ENCODE measurements at regions not wholly inside any gene's neighbourhood (a gene's known extent, or its start where the extent isn't known, plus 50 kb on each side); places are given as distances from the start of the nearest gene placed in this dataset.

- intact Hi-C loops (cut with micrococcal nuclease; ENCODE audit: unreplicated experiment), result no loop called here
Measured at GRCh38 chr11:45578316-45578715, 87.1 kb downstream of the CHST1 start.

More at GRCh38 chr11:45578316-45578715, 87.1 kb downstream of the CHST1 start:
- Histone ChIP-seq H4K20me1 (ENCODE audit: insufficient read depth, low read length) (no peaks in the 10 kb centered on the region; the same call in 1 of the 2 replicates), H3K27me3 (ENCODE audit: control insufficient read depth in 1 of 2, insufficient read depth in 2 of 2, low read length in 2 of 2) (peaks cover 0 to 3% of the 10 kb centered on the region in 2 experiments; a peak in 3 of 5 replicates), H3K4me2 (ENCODE audit: low read depth, low read length) (no peak overlapping the region), H3K9ac (ENCODE audit: insufficient read depth, low read depth, low read length) (no peak overlapping the region), H3K9me3 (ENCODE audit: low read length) (no peaks in the 10 kb centered on the region), H3K27ac (ENCODE audit: extremely low read length, insufficient read depth, low read length) (no peak overlapping the region), H3K4me3 (replicated peaks in 1 of 3; ENCODE audit: insufficient read depth in 1 of 3, low read depth in 2 of 3, low read length in 3 of 3) (no peak overlapping the region), H3K79me2 (ENCODE audit: insufficient read depth, low read length) (no peaks in the 10 kb centered on the region), H2AFZ (ENCODE audit: low read length) (no peak overlapping the region), H3K36me3 (replicated peaks in 1 of 2; ENCODE audit: control insufficient read depth in 1 of 2, insufficient read depth in 2 of 2, low read length in 2 of 2) (no peaks in the 10 kb centered on the region), H3K4me1 (ENCODE audit: insufficient read depth, low read length) (no peaks in the 10 kb centered on the region)
- TF ChIP-seq ESRRA (CRISPR knock-in tag; IDR thresholded peaks at IDR 0.05; ENCODE audit: low read depth) (no peak), NFYB (CRISPR knock-in tag; IDR thresholded peaks at IDR 0.05) (peak; percentile 54; the same call in 1 of the 2 replicates), NKX3-1 (CRISPR knock-in tag; IDR thresholded peaks at IDR 0.05) (no peak), MAX (IDR thresholded peaks at IDR 0.05) (no peak), SNAPC2 (CRISPR knock-in tag; IDR thresholded peaks at IDR 0.05) (no peak), RAD51 (IDR thresholded peaks at IDR 0.05; ENCODE audit: borderline replicate concordance) (peak; percentile 75; the same call in 1 of the 2 replicates), USF2 (IDR thresholded peaks at IDR 0.05; ENCODE audit: low read depth, low read length) (peak; percentile 61; the same call in 1 of the 2 replicates), USF2 (CRISPR knock-in tag; IDR thresholded peaks at IDR 0.05; ENCODE audit: borderline replicate concordance) (no peak)
- DNase-seq (ENCODE audit: low spot score) (no peak), FAIRE-seq (no peak), ATAC-seq (no peak)
- BruUV-seq (replicated peaks), result no TSS peak
- ChIA-PET CTCF (ENCODE audit: low intra/inter-chr PET ratio, low total read pairs) (no interaction called here), POLR2A (no interaction called here)
- in situ Hi-C loops (cut with HindIII; ENCODE audit: extremely low pct_ligation_motif_present, low pct_unique_long_range_greater_than_20kb), result no loop called here
- WGBS (ENCODE audit: low lambda C conversion rate), result 38% methylated on average over 3 of the region's 3 CpGs
